NCI-H2171 treated with DMSO at 0.1 percent for 48 hours (cell line): ENCODE measurements at regions not wholly inside any gene's neighbourhood (a gene's known extent, or its start where the extent isn't known, plus 50 kb on each side); places are given as distances from the start of the nearest gene placed in this dataset.

ENCODE experiments used
- DNase-seq: peaks from one replicate; lab custom pipeline; 2025; lab: John Stamatoyannopoulos, UW

DNA sequence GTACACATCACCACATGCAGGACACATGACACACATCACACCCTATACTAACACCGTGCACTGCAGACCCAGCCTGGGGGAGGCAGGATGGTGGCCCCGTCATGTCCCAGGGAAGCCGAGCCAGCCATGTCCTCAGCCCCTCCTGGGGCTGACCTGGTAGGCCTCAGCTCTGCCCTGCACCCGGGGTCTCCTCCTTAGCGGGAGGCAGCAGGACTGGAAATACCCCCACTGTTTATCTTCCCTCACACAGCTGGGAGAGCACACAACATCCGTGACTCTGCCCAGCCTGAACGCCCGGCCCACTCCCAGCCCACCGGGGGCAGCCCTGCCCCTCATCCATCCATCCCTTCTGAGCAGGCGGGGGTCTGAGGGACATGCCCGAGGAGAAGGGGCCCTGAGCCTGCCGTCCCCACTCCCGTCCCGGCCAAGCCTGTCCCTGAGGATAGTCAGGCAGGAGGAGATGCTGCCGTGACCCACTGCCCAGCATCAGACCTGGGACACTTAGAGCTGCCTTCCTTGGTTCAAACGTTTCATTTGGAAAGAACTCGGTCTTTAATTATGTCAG, 945.0 kb downstream of the BRD1 start:
- DNase-seq = no peak

DNA sequence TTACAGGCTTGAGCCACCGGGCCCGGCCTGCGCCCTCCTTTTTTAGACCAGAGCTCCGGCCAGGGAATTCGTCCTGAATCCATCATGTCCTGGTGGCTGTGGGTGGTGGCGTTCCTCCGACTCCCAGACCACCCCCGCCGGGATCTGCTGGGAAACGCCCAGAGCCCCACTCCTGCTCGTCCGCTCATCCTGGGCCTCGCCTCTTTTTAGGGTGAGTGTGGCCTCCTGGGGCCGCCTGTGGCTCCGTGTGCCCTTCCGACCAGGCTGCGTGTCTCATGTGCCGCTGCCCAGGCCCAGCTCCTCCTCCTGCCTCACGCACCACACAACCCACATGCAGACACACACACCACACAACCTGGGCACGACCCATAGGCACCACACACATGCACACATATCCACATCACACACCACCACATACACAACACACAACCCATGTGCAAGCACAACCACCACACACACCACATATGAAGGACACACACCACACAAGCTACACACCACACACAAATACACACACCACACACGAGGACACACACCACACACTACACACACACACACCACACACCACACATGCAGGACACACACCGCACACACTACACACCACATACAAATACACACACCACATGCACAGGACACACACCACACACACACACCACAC, 946.2 kb downstream of the BRD1 start:
- DNase-seq = no peak

DNA sequence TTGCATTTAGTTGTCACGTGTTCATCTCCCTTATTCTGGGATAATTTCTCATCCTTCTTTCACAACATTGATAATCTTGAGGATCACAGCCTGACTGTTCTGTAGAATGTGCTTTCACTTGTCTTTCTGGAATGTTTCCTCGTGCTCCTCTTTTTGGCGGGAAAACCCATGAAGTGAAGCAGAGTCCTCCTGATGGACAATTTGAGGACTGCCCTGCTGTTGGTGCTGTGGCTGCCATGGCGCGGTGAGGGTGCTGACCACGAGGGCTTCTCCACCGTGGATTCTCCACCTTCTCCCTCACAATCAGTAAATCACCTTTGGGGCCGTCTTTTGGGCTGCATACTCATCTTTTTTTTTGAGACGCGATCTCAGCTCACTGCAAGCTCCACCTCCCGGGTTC, 946.9 kb downstream of the BRD1 start:
- DNase-seq = no peak

DNA sequence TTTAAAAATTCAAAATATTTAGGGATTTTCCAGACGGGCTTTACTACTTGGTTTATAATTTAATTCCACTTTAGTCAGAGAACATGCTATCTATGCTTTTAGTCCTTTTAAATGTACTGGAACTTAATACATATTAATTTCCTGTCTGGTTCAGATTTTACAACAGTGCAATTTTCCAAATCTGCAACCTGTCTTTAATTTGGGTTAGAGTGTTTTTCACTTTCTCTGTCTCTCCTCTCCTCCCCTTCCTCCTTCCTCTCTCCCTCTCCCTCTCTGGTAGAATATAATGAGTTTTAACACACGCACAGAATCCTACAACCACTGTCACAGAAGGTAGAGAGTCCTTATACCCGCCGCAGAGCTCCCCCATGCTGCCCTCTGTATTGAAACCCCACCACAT, 950.7 kb downstream of the BRD1 start:
- no peak for DNase-seq

DNA sequence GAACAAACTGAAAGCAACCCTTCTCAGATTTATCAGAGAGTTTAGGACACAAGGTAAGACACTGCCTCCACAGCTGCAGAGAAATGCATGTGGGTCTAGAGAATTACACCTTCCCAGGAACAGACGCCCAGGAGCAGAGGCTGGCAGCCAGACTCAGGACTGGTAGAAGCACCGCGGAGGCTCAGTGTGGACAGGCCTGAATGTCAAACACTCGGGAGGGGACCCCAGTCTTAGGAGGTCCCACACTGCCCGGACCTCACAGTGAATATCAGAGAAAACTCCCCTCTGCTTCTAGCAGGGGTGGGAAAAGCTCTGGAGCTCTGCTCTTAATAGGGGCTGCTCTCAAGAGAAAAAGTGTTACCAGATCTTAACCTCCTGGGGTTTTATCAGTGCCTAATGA, 952.7 kb downstream of the BRD1 start:
- DNase-seq = peak; percentile 10

DNA sequence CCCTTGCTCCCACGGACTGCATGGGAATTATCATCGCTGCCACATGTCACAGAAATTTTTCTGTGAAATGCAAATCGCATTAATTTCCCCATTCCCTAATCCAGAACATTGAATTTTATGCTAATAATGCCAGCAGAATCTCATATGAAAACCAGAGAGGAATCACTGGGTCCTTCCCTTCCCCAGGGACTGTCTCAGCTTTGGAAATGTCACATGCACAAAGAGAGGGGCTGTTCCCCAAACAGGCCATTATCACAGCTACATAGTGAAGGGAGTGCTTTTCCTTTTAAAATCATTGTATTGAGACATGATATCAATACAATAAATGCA, 954.5 kb downstream of the BRD1 start:
- no peak for DNase-seq

DNA sequence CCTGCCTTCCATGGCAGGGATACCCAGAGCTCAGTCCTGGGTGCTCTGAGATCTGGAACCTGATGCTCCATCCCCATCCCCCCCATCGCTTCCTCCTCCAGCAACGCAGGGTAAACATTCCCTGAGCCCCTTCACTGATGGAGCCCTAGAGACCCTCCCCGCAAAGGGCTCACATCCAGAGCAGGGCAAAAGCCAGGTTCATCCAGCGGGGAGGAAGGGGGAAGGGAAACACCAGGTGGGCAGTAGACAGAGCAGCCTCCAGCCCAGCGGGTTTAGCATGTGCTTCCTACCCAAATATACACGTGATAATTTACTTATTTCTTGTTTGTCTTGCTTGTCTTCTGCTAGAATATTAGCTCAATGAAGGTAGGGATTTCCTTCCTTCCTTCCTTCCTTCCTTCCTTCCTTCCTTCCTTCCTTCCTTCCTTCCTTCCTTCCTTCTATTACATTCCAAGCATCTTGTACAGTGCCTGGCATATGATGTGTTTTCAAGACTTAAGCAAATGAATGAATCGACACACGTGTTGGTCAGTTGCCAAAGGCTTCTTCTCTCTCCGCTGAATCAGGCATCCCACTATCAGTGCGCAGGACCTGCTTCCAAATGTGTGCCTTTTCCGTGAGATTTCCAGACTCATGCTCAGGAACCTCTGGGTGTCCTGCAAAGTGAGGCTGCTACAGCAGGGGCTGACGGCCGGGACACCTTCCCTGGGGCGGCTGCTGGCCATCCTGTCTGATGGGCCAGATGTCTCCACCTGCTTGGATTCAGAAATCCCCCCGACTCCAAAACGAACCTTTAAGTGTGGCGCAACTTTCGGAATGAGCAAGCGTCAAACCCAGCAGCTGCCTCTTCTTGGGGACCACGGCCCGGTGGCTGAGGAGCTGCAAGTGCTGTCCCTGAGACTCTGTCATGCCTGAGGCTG, 955.1 kb downstream of the BRD1 start:
- DNase-seq = no peak

DNA sequence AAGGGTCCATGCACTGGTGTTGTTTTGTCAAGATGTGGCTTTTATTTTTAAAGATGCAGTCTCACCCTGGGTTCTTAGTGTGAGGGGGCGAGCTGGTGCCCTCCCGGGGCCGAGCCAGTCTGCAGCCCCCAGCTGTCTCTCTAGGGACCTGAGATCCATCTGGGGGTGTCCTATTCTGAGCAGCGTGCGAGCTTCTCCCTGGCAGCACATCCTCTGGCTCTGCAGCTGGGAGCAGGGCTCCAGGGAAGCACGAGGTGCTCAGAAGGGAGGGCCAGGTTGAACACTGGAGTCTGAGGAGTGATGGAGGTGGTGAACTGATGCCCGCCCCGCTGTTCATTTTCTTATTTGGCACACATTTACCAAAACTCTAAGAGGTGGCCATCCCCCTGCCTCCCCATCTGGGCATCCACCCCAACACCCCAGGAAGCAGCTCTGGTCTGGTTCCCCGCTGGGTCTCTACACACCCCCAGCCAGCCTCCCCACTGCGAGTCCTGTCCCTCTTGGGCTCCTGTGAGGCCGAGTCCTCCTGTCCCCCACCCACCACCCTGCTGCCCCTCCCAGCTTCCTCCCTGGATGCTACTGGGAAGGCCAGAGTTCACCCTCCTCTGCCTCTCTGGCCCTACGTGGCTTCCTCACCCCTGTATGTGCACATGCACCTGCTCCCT, 956.4 kb downstream of the BRD1 start:
- DNase-seq = peak; percentile 36

DNA sequence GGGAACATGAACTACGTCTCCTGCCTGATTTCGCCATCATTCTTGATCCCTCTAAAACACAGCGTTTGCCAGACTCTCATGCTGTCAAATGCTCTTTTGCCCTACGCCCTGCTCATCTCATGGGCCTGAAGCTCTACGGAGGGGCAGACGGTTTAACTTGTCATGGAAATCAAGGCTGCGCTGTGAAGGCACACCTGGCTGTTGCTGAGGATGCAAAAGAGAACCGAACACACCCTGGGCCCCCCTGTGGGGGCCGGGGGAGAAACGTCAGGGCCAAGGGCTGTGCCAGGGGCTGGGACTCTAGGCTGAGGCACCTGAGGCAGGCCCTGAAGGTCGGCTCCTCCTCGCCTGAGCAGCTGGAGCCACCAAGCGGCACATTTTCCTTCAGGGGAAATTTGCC, 957.2 kb downstream of the BRD1 start:
- DNase-seq = no peak

DNA sequence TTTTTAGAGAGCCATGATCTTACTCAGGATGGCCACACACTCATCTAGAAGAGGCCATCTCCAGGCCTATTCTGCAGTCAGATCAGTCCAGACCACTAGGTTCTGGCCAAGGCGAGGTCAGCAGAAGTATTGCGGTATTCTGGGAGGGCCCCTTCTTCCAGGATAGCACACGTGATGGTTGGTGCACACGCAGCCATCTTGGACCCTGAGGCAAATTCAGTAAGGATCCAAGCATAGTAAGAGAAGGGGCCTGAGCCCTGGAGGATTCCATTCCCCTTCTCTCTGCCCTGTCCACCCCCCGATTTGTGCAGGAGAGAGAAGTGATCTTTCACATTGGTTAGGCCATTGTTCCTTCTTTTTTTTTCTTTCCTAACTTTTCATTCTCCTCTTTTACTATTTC, 957.9 kb downstream of the BRD1 start:
- no peak for DNase-seq

DNA sequence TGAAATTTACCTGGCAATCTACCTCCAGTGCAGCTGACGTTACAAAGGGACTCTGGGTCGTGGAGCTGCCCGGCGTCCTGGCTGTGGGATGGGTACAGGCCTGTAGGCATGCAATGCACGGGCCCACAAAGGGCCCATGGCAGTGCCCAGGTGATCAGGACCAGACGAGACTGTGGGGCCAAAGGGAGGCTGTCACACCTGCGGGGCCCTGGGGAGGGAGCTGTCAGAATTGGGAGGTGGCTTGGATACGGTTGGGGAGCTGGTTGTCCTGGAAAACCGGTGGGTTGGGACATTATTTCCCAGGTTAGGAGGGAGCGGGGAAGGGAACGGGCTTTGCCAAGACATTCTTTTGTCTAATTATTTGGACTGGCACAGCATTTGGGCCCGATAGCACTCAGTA, 958.5 kb downstream of the BRD1 start:
- DNase-seq = no peak

DNA sequence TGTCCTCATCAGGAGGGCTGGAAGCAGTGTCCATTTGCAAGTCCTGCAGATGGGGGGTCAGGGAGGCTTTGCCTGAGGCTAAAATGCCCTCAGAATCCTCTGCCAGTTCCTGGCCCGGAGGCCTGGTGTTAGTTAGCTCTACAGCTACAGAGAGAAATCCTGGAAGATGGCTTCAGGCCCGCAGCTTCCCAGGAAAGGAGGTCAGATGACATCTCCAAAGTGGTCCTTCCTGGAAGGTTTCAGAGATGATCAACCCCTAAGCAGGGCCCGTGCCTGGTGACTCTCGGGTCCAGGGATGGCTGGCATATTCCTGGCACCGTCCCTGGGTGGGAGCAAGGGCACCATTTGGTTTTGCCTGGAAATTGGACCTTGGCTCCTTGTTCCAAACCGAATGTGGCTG, 959.1 kb downstream of the BRD1 start:
- DNase-seq = no peak

DNA sequence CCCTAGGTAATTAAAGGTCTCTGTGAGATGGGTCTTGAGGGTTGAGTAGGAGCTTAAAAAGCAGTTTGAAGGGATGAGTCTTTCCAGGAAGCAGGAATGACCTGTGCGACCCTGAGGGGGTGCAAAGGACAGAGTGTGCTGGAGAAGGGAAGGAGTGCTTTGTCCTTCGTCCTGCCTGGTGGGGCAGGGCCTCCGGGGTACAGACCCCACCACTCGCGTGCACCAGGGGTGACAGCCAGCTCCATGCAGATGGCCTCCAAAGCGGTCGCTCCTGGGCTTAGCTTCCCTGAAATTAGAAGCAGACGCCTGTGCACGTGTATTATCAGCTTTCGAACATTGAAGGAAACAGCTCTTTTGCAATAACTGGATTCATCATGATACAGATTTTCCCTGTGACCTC, 959.8 kb downstream of the BRD1 start:
- DNase-seq = no peak

DNA sequence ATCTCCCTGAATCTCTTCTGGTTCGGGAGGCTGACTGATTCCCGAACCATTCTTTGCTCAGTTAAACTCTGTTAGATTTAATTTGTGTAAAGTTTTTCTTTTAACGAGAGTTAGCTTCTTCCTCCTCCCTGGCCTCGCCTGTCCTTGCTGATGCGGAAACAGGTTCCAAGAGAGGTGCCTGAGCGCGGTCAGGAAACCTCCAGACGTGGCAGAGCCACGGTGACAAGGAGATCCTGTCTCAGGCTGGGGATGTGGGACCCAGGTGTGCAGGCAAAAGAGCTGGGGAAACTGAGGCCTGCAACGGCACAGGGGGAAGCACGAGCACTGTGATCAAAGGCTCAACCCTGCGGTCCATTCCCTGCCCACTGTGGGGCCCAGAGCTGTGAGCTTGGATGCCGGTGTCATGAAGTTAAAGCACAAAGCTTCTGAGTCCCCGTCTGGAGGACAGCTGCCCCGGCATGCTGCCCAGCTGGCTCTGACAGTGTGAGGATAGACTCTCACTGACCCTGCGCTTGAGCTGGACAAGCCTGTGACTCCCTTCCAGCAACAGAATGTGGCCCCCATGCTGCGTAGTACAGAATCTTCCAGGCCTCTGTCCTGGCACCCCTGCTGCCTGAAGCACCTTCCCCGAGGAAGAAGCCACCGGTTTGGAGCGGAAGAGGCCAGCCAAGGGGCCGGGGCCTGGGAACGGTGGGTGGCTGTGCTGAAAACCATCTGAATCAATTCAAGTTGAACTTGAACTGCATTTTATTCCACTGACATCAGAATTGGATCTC, 960.6 kb downstream of the BRD1 start:
- DNase-seq = no peak

DNA sequence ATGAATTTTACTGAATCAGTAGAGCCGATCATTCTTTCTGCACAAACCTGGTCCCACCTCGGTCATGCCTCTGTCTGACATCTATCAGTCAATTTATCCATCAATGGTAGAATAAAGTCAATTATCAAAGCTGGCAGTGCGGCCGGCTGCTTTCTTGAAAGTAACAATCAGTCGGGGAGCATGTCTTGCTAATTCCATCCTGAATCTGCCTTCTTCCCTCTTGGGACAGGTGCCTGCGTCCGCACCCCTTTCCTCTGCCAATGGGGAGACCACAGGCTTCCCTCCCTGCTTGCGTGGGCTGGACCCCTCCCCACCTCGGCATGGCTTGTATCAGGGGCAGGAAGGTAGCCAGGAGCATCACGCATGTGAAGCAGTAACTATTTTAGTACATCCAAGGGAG, 962.9 kb downstream of the BRD1 start:
- DNase-seq = no peak

DNA sequence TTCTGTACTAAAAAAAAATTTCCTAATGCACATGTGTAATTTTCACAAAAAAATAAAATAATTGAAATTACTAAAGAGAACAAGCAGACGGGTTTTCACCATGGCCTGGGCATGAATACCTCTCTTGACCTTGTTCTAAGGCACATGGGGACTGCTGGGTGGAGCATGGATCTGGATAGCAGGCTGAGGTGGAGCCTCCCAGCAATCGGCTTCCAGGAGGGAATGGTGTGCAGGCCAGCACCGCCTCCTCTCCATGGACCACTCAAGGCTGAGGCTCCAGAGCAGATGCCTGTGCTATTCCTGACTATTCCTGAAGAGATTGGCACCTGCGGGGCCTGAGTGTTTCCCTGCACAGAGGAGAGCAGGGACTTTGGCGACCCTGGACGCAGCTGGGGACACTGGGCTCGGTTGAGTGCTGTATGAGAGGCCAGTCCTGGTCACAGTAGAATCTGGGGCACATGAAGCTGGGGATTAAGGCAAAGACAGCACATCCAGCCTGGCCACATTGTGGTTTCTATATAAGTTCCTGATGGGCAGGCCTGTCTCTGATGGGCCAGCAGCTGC, 963.6 kb downstream of the BRD1 start:
- DNase-seq = no peak

DNA sequence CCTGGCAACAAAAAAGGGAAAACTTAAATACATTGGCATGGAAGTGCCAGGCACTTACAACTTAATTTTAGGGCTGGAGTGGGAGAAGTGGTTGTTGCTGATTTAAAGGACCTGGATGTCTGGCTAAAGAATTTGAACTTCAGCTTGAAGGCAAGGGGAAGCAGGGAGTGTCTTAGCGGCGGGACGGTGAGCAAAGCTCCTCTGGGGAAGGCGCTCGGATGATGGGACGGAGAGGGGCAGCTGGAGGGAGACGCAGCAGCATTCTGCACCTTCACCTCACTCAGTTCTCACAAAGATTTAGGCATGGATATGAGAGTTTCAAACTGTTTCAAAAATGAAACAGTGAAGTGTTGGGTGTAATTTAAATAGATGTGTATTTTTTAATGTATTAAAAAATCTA, 967.1 kb downstream of the BRD1 start:
- DNase-seq = no peak

DNA sequence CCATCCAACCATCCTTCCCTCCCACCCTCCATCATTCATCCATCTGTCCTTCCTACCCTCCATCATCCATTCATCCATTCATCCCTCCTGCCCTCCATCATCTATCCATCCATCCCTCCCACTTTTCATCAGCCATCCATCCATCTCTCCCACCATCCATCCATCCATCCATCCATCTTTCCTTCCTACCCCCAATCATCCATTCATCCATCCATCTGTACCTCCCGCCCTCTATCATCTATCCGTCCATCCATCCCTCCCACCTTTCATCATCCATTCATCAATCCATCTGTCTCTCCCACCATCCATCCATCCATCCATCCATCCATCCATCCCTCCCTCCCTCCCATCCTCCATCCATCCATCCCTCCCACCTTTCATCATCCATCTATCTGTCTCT, 968.8 kb downstream of the BRD1 start:
- no peak for DNase-seq

DNA sequence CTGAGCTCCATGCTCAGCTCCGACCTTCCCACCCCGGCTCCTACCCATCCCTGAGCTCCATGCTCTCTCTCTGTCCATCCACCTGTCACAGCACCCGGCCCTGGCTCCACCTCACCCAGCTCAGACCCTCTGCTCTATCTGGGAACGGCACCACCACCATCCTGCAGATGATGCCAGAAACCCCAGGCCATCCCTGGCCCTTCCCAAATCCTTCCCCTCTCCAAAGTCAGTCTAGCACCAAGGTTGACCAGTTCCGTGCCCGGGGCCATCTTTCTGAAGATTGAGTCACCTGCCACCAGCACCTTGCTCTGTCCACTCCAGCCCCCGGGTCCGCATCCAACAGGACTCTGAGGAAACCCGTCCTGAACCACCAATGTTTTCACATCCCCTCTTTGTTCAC, 969.6 kb downstream of the BRD1 start:
- DNase-seq = no peak

DNA sequence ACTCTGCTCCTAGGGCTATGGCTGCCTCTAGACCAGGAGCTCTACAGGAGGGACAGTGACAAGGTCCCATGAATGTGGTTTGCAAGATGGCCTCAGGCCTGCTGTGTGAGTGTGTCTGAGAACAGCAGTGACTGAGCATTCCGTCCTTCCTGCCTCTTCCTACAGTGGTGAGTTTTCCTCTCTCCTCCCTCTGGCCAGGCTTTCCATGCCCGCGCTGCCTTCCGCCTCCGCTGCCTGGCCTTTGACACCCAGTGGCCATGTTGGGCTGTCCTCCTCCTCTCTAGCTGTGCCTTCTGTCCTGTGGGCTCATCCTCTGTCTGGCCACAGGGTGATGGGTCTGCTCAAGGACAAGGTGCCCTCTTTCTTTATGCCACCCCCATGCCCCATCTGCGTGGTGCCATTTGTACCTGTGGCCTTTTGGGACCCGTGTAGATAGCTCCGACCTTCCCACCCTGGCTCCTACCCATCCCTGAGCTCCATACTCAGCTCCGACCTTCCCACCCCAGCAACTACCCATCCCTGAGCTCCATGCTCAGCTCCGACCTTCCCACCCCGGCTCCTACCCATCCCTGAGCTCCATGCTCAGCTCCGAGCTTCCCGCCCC, 970.4 kb downstream of the BRD1 start:
- no peak for DNase-seq

DNA sequence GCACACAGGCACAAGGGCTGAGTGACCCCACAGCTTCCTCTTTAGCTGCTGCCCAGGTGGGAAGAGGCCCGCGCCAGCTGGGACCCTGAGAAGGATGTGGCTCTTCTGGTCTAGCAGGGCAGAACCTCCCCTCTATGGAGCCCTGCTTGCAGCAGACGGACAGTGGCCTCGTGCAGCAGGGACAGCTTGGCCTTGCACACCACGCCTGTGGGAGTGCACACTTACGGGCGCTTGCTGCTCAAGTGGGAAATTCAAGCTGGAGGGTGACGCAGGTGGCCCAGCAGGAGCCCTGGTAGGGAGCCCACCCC, 971.4 kb downstream of the BRD1 start:
- no peak for DNase-seq
